Trophoblast cell (in vitro differentiated cells and primary cell): ENCODE measurements at regions not wholly inside any gene's neighbourhood (a gene's known extent, or its start where the extent isn't known, plus 50 kb on each side); places are given as distances from the start of the nearest gene placed in this dataset.

Source experiments
- DNase-seq, 2 donors: peaks; one replicate each; pipeline ENCODE4 v3.0.0-alpha.2; 2016
- H2AFZ ChIP-seq: 2 replicates; pipeline ENCODE4 v1.6.1; 2013; ENCODE audit warnings: low read length, moderate library complexity, mild to moderate bottlenecking; ENCODE audit not compliant: insufficient read depth, poor library complexity
- H2AK5ac ChIP-seq: 2 replicates; pipeline ENCODE4 v1.6.1; 2013; ENCODE audit warnings: mild to moderate bottlenecking, low read length
- H2BK120ac ChIP-seq: 2 replicates; pipeline ENCODE4 v1.6.1; 2013; ENCODE audit warnings: low read length, mild to moderate bottlenecking, moderate library complexity; ENCODE audit not compliant: insufficient read depth, poor library complexity
- H2BK12ac ChIP-seq: 2 replicates; pipeline ENCODE4 v1.6.1; 2013; ENCODE audit warnings: mild to moderate bottlenecking, low read length, moderate library complexity
- H2BK5ac ChIP-seq: 2 replicates; pipeline ENCODE4 v1.6.1; 2013; ENCODE audit warnings: low read length, low read depth, moderate library complexity, mild to moderate bottlenecking; ENCODE audit not compliant: poor library complexity
- H3K14ac ChIP-seq: 2 replicates; pipeline ENCODE4 v1.6.1; 2013; ENCODE audit warnings: mild to moderate bottlenecking, low read length
- H3K18ac ChIP-seq: 2 replicates; pipeline ENCODE4 v1.6.1; 2013; ENCODE audit warnings: mild to moderate bottlenecking, low read length
- H3K23ac ChIP-seq: 2 replicates; pipeline ENCODE4 v1.6.1; 2013; ENCODE audit warnings: low read length
- H3K27ac ChIP-seq: 2 replicates; pipeline ENCODE4 v1.5.1; 2013; ENCODE audit warnings: low read depth, mild to moderate bottlenecking, inconsistent platforms, low read length, moderate library complexity
- H3K27me3 ChIP-seq: 2 replicates; pipeline ENCODE4 v1.6.1; 2013; ENCODE audit warnings: inconsistent platforms, mild to moderate bottlenecking, low read length, moderate library complexity; ENCODE audit not compliant: insufficient read depth
- H3K36me3 ChIP-seq, 2 experiments: 1 replicate in 1 of 2; 2 replicates in 1 of 2; pipeline ENCODE4 v1.6.1; 2013; ENCODE audit warnings: low read length in 2 of 2, mild to moderate bottlenecking in 2 of 2, moderate library complexity in 1 of 2; ENCODE audit not compliant: insufficient read depth in 2 of 2, control insufficient read depth in 1 of 2
- H3K4ac ChIP-seq: 2 replicates; pipeline ENCODE4 v1.6.1; 2013; ENCODE audit warnings: low read depth, mild to moderate bottlenecking, low read length, moderate library complexity
- H3K4me1 ChIP-seq, 2 experiments: 1 replicate in 1 of 2; 2 replicates in 1 of 2; pipeline ENCODE4 v1.6.1; 2013; ENCODE audit warnings: low read length in 2 of 2, mild to moderate bottlenecking in 2 of 2, moderate library complexity in 1 of 2; ENCODE audit not compliant: insufficient read depth in 2 of 2, control insufficient read depth in 1 of 2
- H3K4me2 ChIP-seq: 2 replicates; pipeline ENCODE4 v1.6.1; 2013; ENCODE audit warnings: inconsistent platforms, mild to moderate bottlenecking, low read length, moderate library complexity
- H3K4me3 ChIP-seq: 2 replicates; pipeline ENCODE4 v1.5.1; 2013; ENCODE audit warnings: mild to moderate bottlenecking, low read depth, low read length, inconsistent platforms
- H3K79me1 ChIP-seq: one replicate; pipeline ENCODE4 v1.6.1; 2013; ENCODE audit warnings: low read length
- H3K79me2 ChIP-seq: 2 replicates; pipeline ENCODE4 v1.6.1; 2013; ENCODE audit warnings: low read length, mild to moderate bottlenecking; ENCODE audit not compliant: control insufficient read depth, insufficient read depth, poor library complexity
- H3K9ac ChIP-seq: 2 replicates; pipeline ENCODE4 v1.6.1; 2013; ENCODE audit warnings: mild to moderate bottlenecking, low read length
- H3K9me3 ChIP-seq: 2 replicates; pipeline ENCODE4 v1.6.1; 2013; ENCODE audit warnings: low read depth, mild to moderate bottlenecking, control low read depth, inconsistent platforms, low read length; ENCODE audit not compliant: insufficient read depth
- H4K12ac ChIP-seq: 2 replicates; pipeline ENCODE4 v1.6.1; 2013; ENCODE audit warnings: low read depth, mild to moderate bottlenecking, low read length, moderate library complexity
- H4K8ac ChIP-seq: 2 replicates; pipeline ENCODE4 v1.6.1; 2013; ENCODE audit warnings: low read depth, mild to moderate bottlenecking, low read length, moderate library complexity
- H4K91ac ChIP-seq: one replicate; pipeline ENCODE4 v1.6.1; 2013; ENCODE audit warnings: low read depth, mild to moderate bottlenecking, low read length, moderate library complexity
- WGBS: extraction: QIAGEN DNeasy Blood & Tissue Kit; methylation state at CpG from one replicate; pipeline ENCODE4 v1.1.7; 2013; ENCODE audit warnings: missing lambda C conversion rate; ENCODE audit not compliant: insufficient read length, insufficient coverage; ENCODE audit errors: extremely low coverage; 5-methylcytosine and 5-hydroxymethylcytosine counted together

DNA sequence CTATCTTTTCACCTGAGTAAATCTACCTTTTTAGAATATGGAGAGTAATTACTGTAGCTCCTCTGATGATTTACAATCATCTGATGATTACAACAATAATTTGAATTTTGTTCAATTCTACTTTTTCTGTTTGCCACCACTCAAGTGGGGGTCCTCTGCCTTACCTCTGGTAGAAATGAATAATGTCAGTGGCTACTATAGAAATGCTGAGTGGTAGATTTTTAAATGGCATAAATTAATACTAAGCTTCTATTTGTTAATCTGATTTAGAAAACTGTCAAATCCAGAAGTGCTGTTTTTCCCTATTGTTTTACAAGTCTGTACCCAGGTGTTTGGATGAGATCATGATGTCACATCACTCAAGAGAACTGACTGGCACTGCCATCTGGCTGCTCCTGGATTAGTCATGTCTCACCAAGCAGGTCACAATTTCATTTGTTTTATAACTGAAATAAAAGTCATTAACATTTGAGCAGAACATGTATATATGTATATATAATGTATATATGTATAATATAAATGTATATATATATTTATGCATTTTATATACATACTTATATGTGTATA is 494.8 kb downstream of the TBC1D4 start:
- no peak overlapping the region for H4K91ac ChIP-seq
- no peak overlapping the region for H4K12ac ChIP-seq
- no peaks in the 10 kb centered on the region for H3K79me1 ChIP-seq
- H2AFZ ChIP-seq = no peak overlapping the region
- no peak for DNase-seq
- H3K27ac ChIP-seq = no peak overlapping the region
- no peak overlapping the region for H3K18ac ChIP-seq
- H3K14ac ChIP-seq = no peak overlapping the region
- H3K27me3 ChIP-seq = no peaks in the 10 kb centered on the region
- H2BK5ac ChIP-seq = no peak overlapping the region
- H4K8ac ChIP-seq = no peak overlapping the region
- no peak overlapping the region for H2BK12ac ChIP-seq
- H3K4me1 ChIP-seq = no peaks in the 10 kb centered on the region
- H3K4ac ChIP-seq = no peak overlapping the region
- no peak overlapping the region for H2BK120ac ChIP-seq
- H3K23ac ChIP-seq = no peak overlapping the region
- H3K79me2 ChIP-seq = no peaks in the 10 kb centered on the region
- no peak overlapping the region for H3K9ac ChIP-seq
- no peaks in the 10 kb centered on the region for H3K36me3 ChIP-seq
- H3K9me3 ChIP-seq = no peaks in the 10 kb centered on the region
- H3K4me2 ChIP-seq = no peak overlapping the region
- no peak overlapping the region for H2AK5ac ChIP-seq
- H3K4me3 ChIP-seq = no peak overlapping the region

DNA sequence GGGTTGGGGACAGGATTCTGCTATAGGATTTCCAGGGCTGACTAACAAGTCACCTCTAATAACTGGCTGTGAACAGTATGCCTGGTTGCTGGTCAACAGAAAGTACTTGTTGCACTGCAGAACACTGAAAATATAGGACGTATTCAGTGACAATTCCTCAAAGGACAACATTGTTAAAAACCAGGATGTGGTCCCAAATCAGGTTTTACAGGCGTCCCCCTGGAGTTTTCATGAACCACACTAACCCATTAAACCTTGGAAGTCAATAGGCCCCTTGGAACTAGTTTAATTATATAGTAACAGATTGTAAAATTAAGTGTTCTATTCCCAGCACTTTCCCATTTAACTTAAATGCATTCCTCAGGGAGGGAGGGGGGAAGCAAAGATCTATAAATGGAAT is 495.4 kb downstream of the TBC1D4 start:
- DNase-seq = no peak
- Histone ChIP-seq H2AK5ac (no peak overlapping the region), H2BK12ac (no peak overlapping the region), H3K4me3 (no peak overlapping the region), H3K9ac (no peak overlapping the region), H3K4me2 (no peak overlapping the region), H3K36me3 (no peaks in the 10 kb centered on the region), H3K14ac (no peak overlapping the region), H2BK120ac (no peak overlapping the region), H4K91ac (no peak overlapping the region), H3K9me3 (no peaks in the 10 kb centered on the region), H4K12ac (no peak overlapping the region), H4K8ac (no peak overlapping the region), H3K4me1 (no peaks in the 10 kb centered on the region), H3K23ac (no peak overlapping the region), H2AFZ (no peak overlapping the region), H2BK5ac (no peak overlapping the region), H3K79me1 (no peaks in the 10 kb centered on the region), H3K18ac (no peak overlapping the region), H3K27ac (no peak overlapping the region), H3K4ac (no peak overlapping the region), H3K79me2 (no peaks in the 10 kb centered on the region), H3K27me3 (no peaks in the 10 kb centered on the region)
- no CpG with 5 or more reads among the region's 2 CpGs for WGBS

DNA sequence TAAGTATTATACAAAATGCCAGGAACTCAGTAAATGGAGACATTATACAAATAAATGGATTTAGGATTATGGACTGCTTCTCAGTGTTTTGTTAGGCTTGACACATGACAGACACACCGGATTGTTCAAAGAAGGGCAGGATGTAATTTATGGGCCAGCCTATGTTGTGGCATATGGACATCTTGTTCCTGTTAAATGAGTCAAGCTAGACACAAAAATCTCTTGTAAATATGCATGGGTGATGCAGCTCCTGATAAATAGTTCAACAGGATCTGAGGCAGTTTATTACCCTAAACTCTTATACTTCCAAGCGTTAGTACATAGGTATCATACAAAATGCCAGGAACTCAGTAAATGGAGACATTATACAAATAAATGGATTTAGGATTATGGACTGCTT is 502.3 kb downstream of the TBC1D4 start:
- H4K91ac ChIP-seq = no peak overlapping the region
- no peak overlapping the region for H3K4ac ChIP-seq
- H3K27me3 ChIP-seq = no peaks in the 10 kb centered on the region
- H3K4me2 ChIP-seq = no peak overlapping the region
- H3K27ac ChIP-seq = no peak overlapping the region
- H3K36me3 ChIP-seq = no peaks in the 10 kb centered on the region
- no CpG with 5 or more reads among the region's 2 CpGs for WGBS
- no peak overlapping the region for H2AK5ac ChIP-seq
- no peaks in the 10 kb centered on the region for H3K79me2 ChIP-seq
- no peak overlapping the region for H2BK120ac ChIP-seq
- H4K12ac ChIP-seq = no peak overlapping the region
- H3K4me3 ChIP-seq = no peak overlapping the region
- no peaks in the 10 kb centered on the region for H3K79me1 ChIP-seq
- H2BK12ac ChIP-seq = no peak overlapping the region
- H3K18ac ChIP-seq = no peak overlapping the region
- no peak overlapping the region for H3K23ac ChIP-seq
- no peak for DNase-seq
- no peak overlapping the region for H4K8ac ChIP-seq
- no peak overlapping the region for H3K9ac ChIP-seq
- no peaks in the 10 kb centered on the region for H3K4me1 ChIP-seq
- H2BK5ac ChIP-seq = no peak overlapping the region
- no peak overlapping the region for H2AFZ ChIP-seq
- H3K14ac ChIP-seq = no peak overlapping the region
- H3K9me3 ChIP-seq = no peaks in the 10 kb centered on the region

DNA sequence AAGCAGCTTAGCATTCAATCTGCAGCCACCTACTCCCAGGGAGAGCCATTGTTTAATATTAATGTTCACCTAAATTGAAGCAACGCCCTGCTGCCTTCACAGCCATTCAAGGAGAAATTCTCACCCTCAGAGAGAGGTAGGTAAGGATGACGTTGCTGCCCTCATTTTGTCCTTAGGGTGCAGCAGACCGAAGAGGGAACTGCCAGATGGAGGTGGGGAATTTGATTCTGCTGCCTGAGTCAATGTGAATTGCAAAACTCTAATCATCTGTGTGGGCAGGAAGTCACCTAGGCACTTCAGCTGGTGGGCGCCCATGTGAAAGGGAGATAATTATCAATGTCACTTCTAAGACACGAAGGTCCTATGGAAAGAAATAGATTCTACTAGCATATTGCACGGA is 503.4 kb downstream of the TBC1D4 start:
- Histone ChIP-seq H3K9me3 (no peaks in the 10 kb centered on the region), H3K9ac (no peak overlapping the region), H2BK5ac (no peak overlapping the region), H2BK12ac (no peak overlapping the region), H3K27me3 (no peaks in the 10 kb centered on the region), H2BK120ac (no peak overlapping the region), H3K4ac (no peak overlapping the region), H3K14ac (no peak overlapping the region), H4K91ac (no peak overlapping the region), H3K23ac (no peak overlapping the region), H4K12ac (no peak overlapping the region), H3K27ac (no peak overlapping the region), H3K4me1 (no peaks in the 10 kb centered on the region), H2AK5ac (no peak overlapping the region), H4K8ac (no peak overlapping the region), H3K36me3 (no peaks in the 10 kb centered on the region), H3K18ac (no peak overlapping the region), H2AFZ (no peak overlapping the region), H3K79me1 (no peaks in the 10 kb centered on the region), H3K4me3 (no peak overlapping the region), H3K4me2 (no peak overlapping the region), H3K79me2 (no peaks in the 10 kb centered on the region)
- no CpG with 5 or more reads among the region's 6 CpGs for WGBS
- no peak for DNase-seq
